ENCODE measurements at regions not wholly inside any gene's neighbourhood (a gene's known extent, or its start where the extent isn't known, plus 50 kb on each side); places are given as distances from the start of the nearest gene placed in this dataset.

- no peak for DNase-seq
Measured at GRCh38 chr7:84302949-84303348, 108.4 kb upstream of the SEMA3A start.

DNA sequence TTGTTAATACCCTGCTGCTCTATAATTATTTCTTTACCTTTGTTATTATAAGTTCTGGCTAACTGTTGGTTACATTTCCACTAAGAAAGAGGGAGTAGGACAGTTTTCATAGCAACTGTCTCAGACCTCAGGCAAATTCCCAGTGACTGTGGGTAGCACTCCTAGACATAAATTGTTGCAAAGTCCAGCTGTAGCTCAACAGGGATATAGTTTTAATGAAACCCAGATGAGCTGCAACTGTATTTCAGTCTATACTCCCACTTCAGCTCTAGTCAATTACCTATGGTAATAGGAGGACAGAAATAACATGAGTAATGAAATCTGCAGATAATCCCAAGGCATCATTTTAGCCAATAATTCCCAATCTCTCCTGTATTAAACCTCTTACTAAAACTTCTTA lies 103.0 kb upstream of the SEMA3A start:
- Mint-ChIP-seq H3K27me3 (ENCODE audit: low read depth, poor library complexity) (no peaks in the 10 kb centered on the region), H3K9me3 (no peaks in the 10 kb centered on the region), H3K36me3 (ENCODE audit: low read depth) (no peaks in the 10 kb centered on the region), H3K27ac (no peak overlapping the region), H3K4me3 (no peak overlapping the region), H3K4me1 (no peaks in the 10 kb centered on the region)
- TF ChIP-seq, protein P1, sequence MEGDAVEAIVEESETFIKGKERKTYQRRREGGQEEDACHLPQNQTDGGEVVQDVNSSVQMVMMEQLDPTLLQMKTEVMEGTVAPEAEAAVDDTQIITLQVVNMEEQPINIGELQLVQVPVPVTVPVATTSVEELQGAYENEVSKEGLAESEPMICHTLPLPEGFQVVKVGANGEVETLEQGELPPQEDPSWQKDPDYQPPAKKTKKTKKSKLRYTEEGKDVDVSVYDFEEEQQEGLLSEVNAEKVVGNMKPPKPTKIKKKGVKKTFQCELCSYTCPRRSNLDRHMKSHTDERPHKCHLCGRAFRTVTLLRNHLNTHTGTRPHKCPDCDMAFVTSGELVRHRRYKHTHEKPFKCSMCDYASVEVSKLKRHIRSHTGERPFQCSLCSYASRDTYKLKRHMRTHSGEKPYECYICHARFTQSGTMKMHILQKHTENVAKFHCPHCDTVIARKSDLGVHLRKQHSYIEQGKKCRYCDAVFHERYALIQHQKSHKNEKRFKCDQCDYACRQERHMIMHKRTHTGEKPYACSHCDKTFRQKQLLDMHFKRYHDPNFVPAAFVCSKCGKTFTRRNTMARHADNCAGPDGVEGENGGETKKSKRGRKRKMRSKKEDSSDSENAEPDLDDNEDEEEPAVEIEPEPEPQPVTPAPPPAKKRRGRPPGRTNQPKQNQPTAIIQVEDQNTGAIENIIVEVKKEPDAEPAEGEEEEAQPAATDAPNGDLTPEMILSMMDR (IDR thresholded peaks at IDR 0.05) = no peak
- DNase-seq = no peak

More at GRCh38 chr7:84302949-84303348, 108.4 kb upstream of the SEMA3A start:
- H3K27ac Mint-ChIP-seq = no peak overlapping the region
- no peaks in the 10 kb centered on the region for H3K4me1 Mint-ChIP-seq
- no peaks in the 10 kb centered on the region for H3K27me3 Mint-ChIP-seq (ENCODE audit: low read depth, poor library complexity)
- no peak overlapping the region for H3K4me3 Mint-ChIP-seq
- H3K36me3 Mint-ChIP-seq (ENCODE audit: low read depth) = no peaks in the 10 kb centered on the region
- H3K9me3 Mint-ChIP-seq = no peaks in the 10 kb centered on the region
- TF ChIP-seq, protein P1 (IDR thresholded peaks at IDR 0.05) = no peak

GRCh38 chr7:84294847-84295455 lies 100.4 kb upstream of the SEMA3A start:
- TF ChIP-seq, protein P1 (IDR thresholded peaks at IDR 0.05) = no peak

DNA sequence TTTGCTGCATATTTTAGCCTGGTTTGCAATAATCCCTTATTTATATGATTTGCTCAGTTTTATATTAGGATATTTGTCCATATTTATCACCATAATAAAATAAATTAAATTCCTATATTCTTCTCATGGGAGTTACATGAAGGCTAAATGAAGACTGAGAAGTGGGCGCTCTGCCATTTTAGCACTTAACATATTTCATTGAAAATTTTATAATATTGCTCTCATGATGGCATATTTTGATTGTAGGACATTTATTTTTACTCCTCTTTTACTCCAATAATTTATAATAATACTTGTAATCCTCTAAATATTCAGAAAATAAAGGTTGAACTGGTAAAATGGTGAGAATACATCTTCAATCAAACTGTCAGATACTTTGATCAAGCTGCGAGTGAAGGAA lies 99.8 kb upstream of the SEMA3A start:
- DNase-seq = no peak
- Mint-ChIP-seq H3K9me3 (no peaks in the 10 kb centered on the region), H3K4me1 (peaks cover 6% of the 10 kb centered on the region), H3K27me3 (ENCODE audit: low read depth, poor library complexity) (no peaks in the 10 kb centered on the region), H3K27ac (no peak overlapping the region), H3K36me3 (ENCODE audit: low read depth) (no peaks in the 10 kb centered on the region), H3K4me3 (no peak overlapping the region)
- TF ChIP-seq, protein P1 (IDR thresholded peaks at IDR 0.05) = no peak

More at GRCh38 chr7:84294847-84295455, 100.4 kb upstream of the SEMA3A start:
- no peak for DNase-seq
- Mint-ChIP-seq H3K4me1 (peaks cover 6% of the 10 kb centered on the region), H3K27me3 (ENCODE audit: low read depth, poor library complexity) (no peaks in the 10 kb centered on the region), H3K27ac (no peak overlapping the region), H3K36me3 (ENCODE audit: low read depth) (no peaks in the 10 kb centered on the region), H3K9me3 (no peaks in the 10 kb centered on the region), H3K4me3 (no peak overlapping the region)

DNA sequence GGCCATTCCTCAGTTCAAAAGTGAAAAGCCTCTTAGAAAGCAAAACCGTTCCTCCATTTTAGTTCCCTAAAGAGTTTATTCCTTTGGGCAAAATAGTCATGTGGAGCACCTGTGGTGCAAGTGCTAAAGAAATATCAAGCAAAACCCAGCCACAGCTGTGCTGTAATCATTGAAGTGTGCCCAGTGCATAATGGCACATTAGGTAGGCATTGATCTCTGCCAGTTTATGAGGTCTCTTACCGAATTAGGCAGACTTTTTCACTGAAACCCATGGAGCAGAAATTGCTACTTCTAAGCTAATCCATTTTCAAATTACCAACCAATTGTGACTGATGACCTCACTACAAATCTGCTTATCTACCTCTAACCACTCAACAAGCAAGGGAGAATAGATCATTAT lies 97.2 kb upstream of the SEMA3A start:
- DNase-seq = no peak
- H3K27me3 Mint-ChIP-seq (ENCODE audit: low read depth, poor library complexity) = no peaks in the 10 kb centered on the region
- H3K4me3 Mint-ChIP-seq = no peak overlapping the region
- peaks cover 6% of the 10 kb centered on the region for H3K4me1 Mint-ChIP-seq
- H3K36me3 Mint-ChIP-seq (ENCODE audit: low read depth) = no peaks in the 10 kb centered on the region
- TF ChIP-seq, protein P1 (IDR thresholded peaks at IDR 0.05) = no peak
- no peak overlapping the region for H3K27ac Mint-ChIP-seq
- no peaks in the 10 kb centered on the region for H3K9me3 Mint-ChIP-seq

DNA sequence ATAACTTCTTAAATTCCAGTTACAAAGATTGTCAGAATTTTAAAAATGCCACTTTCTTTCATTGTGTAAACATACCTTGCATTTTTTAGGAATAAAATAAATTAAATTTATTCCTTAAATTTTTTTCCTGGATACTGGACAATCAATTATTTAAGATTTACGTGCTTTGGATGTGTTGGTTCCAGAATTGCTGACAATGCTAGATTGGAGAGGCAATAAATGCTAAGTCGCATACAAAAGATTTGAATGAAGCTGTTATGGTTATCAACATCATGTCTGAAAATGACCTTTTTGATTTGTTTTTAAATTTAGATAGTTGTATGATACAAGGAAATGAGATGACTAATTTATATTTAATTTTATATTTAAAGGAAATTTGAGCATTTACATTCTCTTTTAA lies 89.2 kb upstream of the SEMA3A start:
- no peak overlapping the region for H3K4me3 Mint-ChIP-seq
- DNase-seq = no peak
- H3K9me3 Mint-ChIP-seq = no peaks in the 10 kb centered on the region
- no peak overlapping the region for H3K27ac Mint-ChIP-seq
- TF ChIP-seq, protein P1 (IDR thresholded peaks at IDR 0.05) = no peak
- H3K36me3 Mint-ChIP-seq (ENCODE audit: low read depth) = no peaks in the 10 kb centered on the region
- no peaks in the 10 kb centered on the region for H3K4me1 Mint-ChIP-seq
- no peaks in the 10 kb centered on the region for H3K27me3 Mint-ChIP-seq (ENCODE audit: low read depth, poor library complexity)

All from nephron progenitor cell (in vitro differentiated cells).